ENCODE measurements at regions not wholly inside any gene's neighbourhood (a gene's known extent, or its start where the extent isn't known, plus 50 kb on each side); places are given as distances from the start of the nearest gene placed in this dataset.

DNA sequence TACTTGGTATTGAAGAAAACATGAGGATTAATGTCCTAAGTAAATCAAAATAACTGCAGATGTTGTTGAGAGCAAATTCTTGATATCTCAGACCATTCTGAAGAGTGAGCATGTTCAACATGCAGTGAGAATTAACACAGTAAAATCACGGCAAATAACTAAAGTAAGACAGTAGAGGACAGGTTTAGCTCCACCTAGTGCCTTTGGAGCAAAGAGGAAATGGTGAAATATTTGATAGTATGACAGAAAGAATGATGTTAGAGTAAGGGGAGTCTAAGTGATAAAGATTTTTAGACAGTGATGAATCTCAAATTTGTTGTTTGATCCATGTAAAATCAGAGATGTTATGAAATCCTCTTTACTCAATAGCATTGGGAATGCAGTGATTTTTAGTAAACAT is 424.2 kb downstream of the TMEM161B start:
- no peak overlapping the region for H3K4me3 ChIP-seq
- no peaks in the 10 kb centered on the region for H3K4me1 ChIP-seq
- intact Hi-C loops (cut with DNase I) = no loop called here
- TF ChIP-seq, protein P1, sequence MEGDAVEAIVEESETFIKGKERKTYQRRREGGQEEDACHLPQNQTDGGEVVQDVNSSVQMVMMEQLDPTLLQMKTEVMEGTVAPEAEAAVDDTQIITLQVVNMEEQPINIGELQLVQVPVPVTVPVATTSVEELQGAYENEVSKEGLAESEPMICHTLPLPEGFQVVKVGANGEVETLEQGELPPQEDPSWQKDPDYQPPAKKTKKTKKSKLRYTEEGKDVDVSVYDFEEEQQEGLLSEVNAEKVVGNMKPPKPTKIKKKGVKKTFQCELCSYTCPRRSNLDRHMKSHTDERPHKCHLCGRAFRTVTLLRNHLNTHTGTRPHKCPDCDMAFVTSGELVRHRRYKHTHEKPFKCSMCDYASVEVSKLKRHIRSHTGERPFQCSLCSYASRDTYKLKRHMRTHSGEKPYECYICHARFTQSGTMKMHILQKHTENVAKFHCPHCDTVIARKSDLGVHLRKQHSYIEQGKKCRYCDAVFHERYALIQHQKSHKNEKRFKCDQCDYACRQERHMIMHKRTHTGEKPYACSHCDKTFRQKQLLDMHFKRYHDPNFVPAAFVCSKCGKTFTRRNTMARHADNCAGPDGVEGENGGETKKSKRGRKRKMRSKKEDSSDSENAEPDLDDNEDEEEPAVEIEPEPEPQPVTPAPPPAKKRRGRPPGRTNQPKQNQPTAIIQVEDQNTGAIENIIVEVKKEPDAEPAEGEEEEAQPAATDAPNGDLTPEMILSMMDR (IDR thresholded peaks at IDR 0.05) = no peak
- H3K9me3 ChIP-seq = peaks cover 0 to 18% (median 4%) of the 10 kb centered on the region in 11 donors
- no peaks in the 10 kb centered on the region for H3K36me3 ChIP-seq
- ATAC-seq (no peak), DNase-seq (no peak)
- no peak overlapping the region for H3K27ac ChIP-seq
- peaks cover 0 to 3% (median 0%) of the 10 kb centered on the region in 7 donors for H3K27me3 ChIP-seq
- 74 to 85% methylated on average over 1 of the region's 1 CpG for WGBS, 2 donors

- H3K4me3 ChIP-seq = no peak overlapping the region
- H3K27ac ChIP-seq = no peak overlapping the region
- intact Hi-C loops (cut with DNase I) = no loop called here
- DNase-seq (no peak), ATAC-seq (no peak)
- TF ChIP-seq, protein P1 (IDR thresholded peaks at IDR 0.05) = no peak
- no peaks in the 10 kb centered on the region for H3K36me3 ChIP-seq
- whole genome bisulfite sequencing, 2 donors = 56 to 66% methylated on average over 1 of the region's 1 CpG
- H3K9me3 ChIP-seq = peaks cover 0 to 52% (median 21%) of the 10 kb centered on the region in 11 donors
- no peaks in the 10 kb centered on the region for H3K27me3 ChIP-seq
- H3K4me1 ChIP-seq = no peaks in the 10 kb centered on the region
Observed at GRCh38 chr5:87836696-87837095, 424.0 kb upstream of the CCNH start.

- Histone ChIP-seq H3K27me3 (no peaks in the 10 kb centered on the region), H3K36me3 (no peaks in the 10 kb centered on the region), H3K4me1 (no peaks in the 10 kb centered on the region), H3K27ac (no peak overlapping the region), H3K4me3 (no peak overlapping the region), H3K9me3 (peaks cover 0 to 34% (median 9%) of the 10 kb centered on the region in 11 donors)
- DNase-seq = no peak
- no peak for ATAC-seq
- 70 to 71% methylated on average over 2 of the region's 2 CpGs for WGBS, 2 donors
- TF ChIP-seq, protein P1 (IDR thresholded peaks at IDR 0.05) = no peak
- intact Hi-C loops (cut with DNase I) = no loop called here
Observed at GRCh38 chr5:87831499-87831898, 418.8 kb upstream of the CCNH start.

DNA sequence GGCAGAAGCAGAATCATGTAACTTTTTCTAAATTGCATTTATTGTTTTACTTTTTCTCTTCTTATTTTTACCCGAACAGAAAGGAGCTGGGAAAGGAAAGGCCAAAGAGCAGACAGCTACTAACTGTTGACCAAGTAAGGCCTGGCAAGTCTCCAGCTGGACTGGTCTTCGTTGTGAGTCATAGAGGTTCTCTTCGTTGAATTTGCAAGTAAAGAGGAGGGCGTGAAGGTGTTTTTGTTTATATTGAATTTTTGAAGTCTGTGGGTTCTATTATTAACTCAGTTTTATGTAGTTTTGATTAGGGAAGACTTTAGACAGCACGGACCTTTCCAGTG is 416.5 kb upstream of the CCNH start:
- WGBS, 2 donors = 57 to 60% methylated on average over 5 of the region's 5 CpGs
- TF ChIP-seq, protein P1 (IDR thresholded peaks at IDR 0.05) = no peak
- ATAC-seq (peak in 1 of 8 donors; percentile 46), DNase-seq (peak; percentile 28 to 63)
- no peaks in the 10 kb centered on the region for H3K27me3 ChIP-seq
- intact Hi-C loops (cut with DNase I) = no loop called here
- no peaks in the 10 kb centered on the region for H3K36me3 ChIP-seq
- no peak overlapping the region for H3K27ac ChIP-seq
- H3K4me3 ChIP-seq = no peak overlapping the region
- H3K9me3 ChIP-seq = peaks cover 0 to 27% (median 9%) of the 10 kb centered on the region in 11 donors
- H3K4me1 ChIP-seq = no peaks in the 10 kb centered on the region

Data from heart right ventricle (tissue), 16 donors.